ENCODE measurements at regions not wholly inside any gene's neighbourhood (a gene's known extent, or its start where the extent isn't known, plus 50 kb on each side); places are given as distances from the start of the nearest gene placed in this dataset.
"Not testable (repeated sequence)": the region's sequence is repeated elsewhere in the genome, so short reads cannot be mapped to it uniquely, and the experiment has no call there.

- Histone ChIP-seq H3K79me2 (ENCODE audit: insufficient read depth, low read length) (no peaks in the 10 kb centered on the region), H3K4me3 (ENCODE audit: insufficient read depth, low read depth, low read length) (no peak overlapping the region), H3K4me2 (ENCODE audit: low read length) (no peak overlapping the region), H3K4me1 (ENCODE audit: insufficient read depth, low read length) (no peaks in the 10 kb centered on the region), H3K27ac (ENCODE audit: low read depth, low read length) (no peak overlapping the region), H3K9ac (ENCODE audit: low read length) (no peak overlapping the region), H4K20me1 (ENCODE audit: insufficient read depth, low read length) (no peaks in the 10 kb centered on the region), H3K27me3 (ENCODE audit: insufficient read depth, low read length) (no peaks in the 10 kb centered on the region), H2AFZ (ENCODE audit: low read depth, low read length) (no peak overlapping the region), H3K36me3 (ENCODE audit: insufficient read depth, low read length) (no peaks in the 10 kb centered on the region), H3K9me3 (ENCODE audit: insufficient read depth, low read depth, low read length) (no peaks in the 10 kb centered on the region)
- Mint-ChIP-seq H3K36me3 (ENCODE audit: low read depth, unreplicated experiment) (no peaks in the 10 kb centered on the region), H3K27me3 (ENCODE audit: low read depth, unreplicated experiment) (no peaks in the 10 kb centered on the region), H3K9me3 (ENCODE audit: unreplicated experiment) (no peaks in the 10 kb centered on the region), H3K4me3 (ENCODE audit: unreplicated experiment) (no peak overlapping the region), H3K4me1 (ENCODE audit: low read depth, unreplicated experiment) (no peaks in the 10 kb centered on the region), H3K27ac (ENCODE audit: unreplicated experiment) (no peak overlapping the region)
- TF ChIP-seq CTCF (IDR thresholded peaks at IDR 0.05; ENCODE audit: insufficient read depth, low read depth, low read length) (no peak), EZH2 (IDR thresholded peaks at IDR 0.05; ENCODE audit: insufficient read depth, low read length) (no peak)
- FAIRE-seq (no peak), DNase-seq (ENCODE audit: low read depth) (no peak)
Observed at GRCh38 chr7:19339512-19339911, 194.3 kb upstream of the FERD3L start.

- not testable (repeated sequence) for H3K36me3 ChIP-seq (ENCODE audit: insufficient read depth, low read length); H3K27ac Mint-ChIP-seq (ENCODE audit: unreplicated experiment); H3K9me3 ChIP-seq (ENCODE audit: insufficient read depth, low read depth, low read length); H3K4me3 Mint-ChIP-seq (ENCODE audit: unreplicated experiment); DNase-seq (ENCODE audit: low read depth); H3K9ac ChIP-seq (ENCODE audit: low read length); H3K4me2 ChIP-seq (ENCODE audit: low read length); H3K27me3 ChIP-seq (ENCODE audit: insufficient read depth, low read length); H3K27ac ChIP-seq (ENCODE audit: low read depth, low read length); H3K4me1 ChIP-seq (ENCODE audit: insufficient read depth, low read length); H4K20me1 ChIP-seq (ENCODE audit: insufficient read depth, low read length); FAIRE-seq; H3K36me3 Mint-ChIP-seq (ENCODE audit: low read depth, unreplicated experiment); H3K79me2 ChIP-seq (ENCODE audit: insufficient read depth, low read length); H3K4me3 ChIP-seq (ENCODE audit: insufficient read depth, low read depth, low read length); H2AFZ ChIP-seq (ENCODE audit: low read depth, low read length); H3K27me3 Mint-ChIP-seq (ENCODE audit: low read depth, unreplicated experiment); H3K4me1 Mint-ChIP-seq (ENCODE audit: low read depth, unreplicated experiment); H3K9me3 Mint-ChIP-seq (ENCODE audit: unreplicated experiment)
Observed at GRCh38 chr7:19338512-19338911, 193.3 kb upstream of the FERD3L start.

- H3K4me3 ChIP-seq (ENCODE audit: insufficient read depth, low read depth, low read length): no peak overlapping the region
- H3K27ac ChIP-seq (ENCODE audit: low read depth, low read length): no peak overlapping the region
- no peaks in the 10 kb centered on the region for H3K36me3 ChIP-seq (ENCODE audit: insufficient read depth, low read length)
- no peaks in the 10 kb centered on the region for H3K9me3 Mint-ChIP-seq (ENCODE audit: unreplicated experiment)
- H3K27ac Mint-ChIP-seq (ENCODE audit: unreplicated experiment): no peak overlapping the region
- no peaks in the 10 kb centered on the region for H4K20me1 ChIP-seq (ENCODE audit: insufficient read depth, low read length)
- no peaks in the 10 kb centered on the region for H3K79me2 ChIP-seq (ENCODE audit: insufficient read depth, low read length)
- H3K9ac ChIP-seq (ENCODE audit: low read length): no peak overlapping the region
- no peaks in the 10 kb centered on the region for H3K36me3 Mint-ChIP-seq (ENCODE audit: low read depth, unreplicated experiment)
- no peaks in the 10 kb centered on the region for H3K27me3 Mint-ChIP-seq (ENCODE audit: low read depth, unreplicated experiment)
- no peaks in the 10 kb centered on the region for H3K4me1 Mint-ChIP-seq (ENCODE audit: low read depth, unreplicated experiment)
- DNase-seq (ENCODE audit: low read depth): no peak
- TF ChIP-seq CTCF (IDR thresholded peaks at IDR 0.05; ENCODE audit: insufficient read depth, low read depth, low read length) (no peak), EZH2 (IDR thresholded peaks at IDR 0.05; ENCODE audit: insufficient read depth, low read length) (no peak)
- no peak overlapping the region for H3K4me2 ChIP-seq (ENCODE audit: low read length)
- FAIRE-seq: no peak
- no peaks in the 10 kb centered on the region for H3K9me3 ChIP-seq (ENCODE audit: insufficient read depth, low read depth, low read length)
- no peaks in the 10 kb centered on the region for H3K27me3 ChIP-seq (ENCODE audit: insufficient read depth, low read length)
- H3K4me3 Mint-ChIP-seq (ENCODE audit: unreplicated experiment): no peak overlapping the region
- H3K4me1 ChIP-seq (ENCODE audit: insufficient read depth, low read length): no peaks in the 10 kb centered on the region
- no peak overlapping the region for H2AFZ ChIP-seq (ENCODE audit: low read depth, low read length)
Observed at GRCh38 chr7:19336836-19337383, 191.7 kb upstream of the FERD3L start.
